Left lung (tissue), 4 donors: ENCODE measurements at regions not wholly inside any gene's neighbourhood (a gene's known extent, or its start where the extent isn't known, plus 50 kb on each side); places are given as distances from the start of the nearest gene placed in this dataset.

Source experiments
- ATAC-seq: fragments of 200-7000 bp; cut with Tn5 transposase; one replicate; pipeline ENCODE4 v1.9.1; 2020; ENCODE audit warnings: moderate library complexity
- DNase-seq, 4 donors: peaks; one replicate each; pipeline ENCODE4 v3.0.0-alpha.2; 2013 to 2020
- H3K27ac ChIP-seq, 2 donors: fragments of 200-600 bp; sonication (generic) in 1 of 2; one replicate each; pipeline versions ENCODE4 v1.5.0 to v1.8.0; 2020 to 2021
- H3K27me3 ChIP-seq, 2 donors: fragments of 200-600 bp; sonication (generic) in 1 of 2; one replicate each; pipeline versions ENCODE4 v1.5.0 to v1.8.0; 2020 to 2021
- H3K36me3 ChIP-seq, 2 donors: fragments of 200-600 bp; sonication (generic) in 1 of 2; one replicate each; pipeline versions ENCODE4 v1.5.0 to v1.8.0; 2020 to 2021
- H3K4me1 ChIP-seq, 2 donors: fragments of 200-600 bp; one replicate each; pipeline ENCODE4 v1.8.0; 2021
- H3K4me3 ChIP-seq, 2 donors: fragments of 200-600 bp; sonication (generic) in 1 of 2; one replicate each; pipeline versions ENCODE4 v1.5.0 to v1.8.0; 2020 to 2021; ENCODE audit warnings: mild to moderate bottlenecking in 1 of 2
- H3K9me3 ChIP-seq, 2 donors: fragments of 200-600 bp; sonication (generic) in 1 of 2; one replicate each; pipeline versions ENCODE4 v1.5.0 to v1.8.0; 2020 to 2021
- intact Hi-C, 2 donors: fragments of 100-400 bp; cut with DNase I; formaldehyde crosslinking; loops; one replicate each; pipeline versions ENCODE4 v1.11.2 to v1.14.2; 2022
- TF ChIP-seq, protein P1 (sequence below), 2 donors: fragments of 200-600 bp; sonication (generic) in 1 of 2; IDR thresholded peaks; one replicate each; pipeline versions ENCODE4 v1.5.0 to v1.8.0; 2021; ENCODE audit warnings: antibody characterized with exemption in 2 of 2
- donor health status: DM: no; HTN: yes; CAD: no.
- donor health status: DM: no; HTN: no; CAD: no.

DNA sequence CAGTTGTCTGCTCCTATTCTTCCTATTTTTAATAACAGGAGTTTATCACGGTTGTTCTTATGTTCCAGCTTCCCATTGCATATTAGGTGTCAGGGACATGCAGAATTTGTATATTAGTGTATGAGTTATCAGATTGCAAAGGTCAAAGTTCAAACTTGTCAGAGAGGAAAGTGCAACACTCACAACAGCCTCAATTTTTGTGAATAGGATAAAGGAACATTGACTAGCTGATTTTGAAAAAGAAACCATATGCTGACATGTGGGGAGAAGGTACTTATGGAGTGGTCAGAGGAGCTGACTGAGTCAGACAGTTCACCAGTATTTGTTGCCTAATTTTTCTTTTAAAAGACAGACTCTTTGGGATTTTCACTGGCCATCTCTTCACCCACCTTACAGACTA lies 222.1 kb downstream of the C12orf50 start:
- no peak overlapping the region for H3K4me3 ChIP-seq
- no peak overlapping the region for H3K27ac ChIP-seq
- no peak for ATAC-seq
- no peaks in the 10 kb centered on the region for H3K27me3 ChIP-seq
- no peak for DNase-seq
- TF ChIP-seq, protein P1, sequence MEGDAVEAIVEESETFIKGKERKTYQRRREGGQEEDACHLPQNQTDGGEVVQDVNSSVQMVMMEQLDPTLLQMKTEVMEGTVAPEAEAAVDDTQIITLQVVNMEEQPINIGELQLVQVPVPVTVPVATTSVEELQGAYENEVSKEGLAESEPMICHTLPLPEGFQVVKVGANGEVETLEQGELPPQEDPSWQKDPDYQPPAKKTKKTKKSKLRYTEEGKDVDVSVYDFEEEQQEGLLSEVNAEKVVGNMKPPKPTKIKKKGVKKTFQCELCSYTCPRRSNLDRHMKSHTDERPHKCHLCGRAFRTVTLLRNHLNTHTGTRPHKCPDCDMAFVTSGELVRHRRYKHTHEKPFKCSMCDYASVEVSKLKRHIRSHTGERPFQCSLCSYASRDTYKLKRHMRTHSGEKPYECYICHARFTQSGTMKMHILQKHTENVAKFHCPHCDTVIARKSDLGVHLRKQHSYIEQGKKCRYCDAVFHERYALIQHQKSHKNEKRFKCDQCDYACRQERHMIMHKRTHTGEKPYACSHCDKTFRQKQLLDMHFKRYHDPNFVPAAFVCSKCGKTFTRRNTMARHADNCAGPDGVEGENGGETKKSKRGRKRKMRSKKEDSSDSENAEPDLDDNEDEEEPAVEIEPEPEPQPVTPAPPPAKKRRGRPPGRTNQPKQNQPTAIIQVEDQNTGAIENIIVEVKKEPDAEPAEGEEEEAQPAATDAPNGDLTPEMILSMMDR (IDR thresholded peaks at IDR 0.05) = no peak
- H3K4me1 ChIP-seq = no peaks in the 10 kb centered on the region
- intact Hi-C loops = no loop called here
- H3K36me3 ChIP-seq = no peaks in the 10 kb centered on the region
- no peaks in the 10 kb centered on the region for H3K9me3 ChIP-seq

DNA sequence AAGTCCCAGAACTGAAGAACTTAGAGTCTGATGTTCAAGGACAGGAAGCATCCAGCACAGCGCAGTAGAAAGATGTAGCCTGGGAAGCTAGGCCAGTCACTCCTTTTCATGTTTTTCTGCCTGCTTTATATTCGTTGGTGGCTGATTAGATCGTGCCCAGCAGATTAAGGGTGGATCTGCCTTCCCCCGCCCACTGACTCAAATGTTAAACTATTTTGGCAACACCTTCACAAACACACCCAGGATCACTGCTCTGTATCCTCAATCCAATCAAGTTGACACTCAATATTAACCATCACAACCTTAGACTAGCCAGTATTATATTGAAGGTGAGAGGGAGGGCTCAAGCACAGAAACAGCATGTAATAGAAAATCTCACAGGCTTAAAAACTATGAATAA lies 222.9 kb downstream of the C12orf50 start:
- no peaks in the 10 kb centered on the region for H3K27me3 ChIP-seq
- DNase-seq (no peak), ATAC-seq (no peak)
- H3K27ac ChIP-seq = no peak overlapping the region
- no peak overlapping the region for H3K4me3 ChIP-seq
- TF ChIP-seq, protein P1 (IDR thresholded peaks at IDR 0.05) = no peak
- no peaks in the 10 kb centered on the region for H3K36me3 ChIP-seq
- intact Hi-C loops = no loop called here
- no peaks in the 10 kb centered on the region for H3K9me3 ChIP-seq
- no peaks in the 10 kb centered on the region for H3K4me1 ChIP-seq

DNA sequence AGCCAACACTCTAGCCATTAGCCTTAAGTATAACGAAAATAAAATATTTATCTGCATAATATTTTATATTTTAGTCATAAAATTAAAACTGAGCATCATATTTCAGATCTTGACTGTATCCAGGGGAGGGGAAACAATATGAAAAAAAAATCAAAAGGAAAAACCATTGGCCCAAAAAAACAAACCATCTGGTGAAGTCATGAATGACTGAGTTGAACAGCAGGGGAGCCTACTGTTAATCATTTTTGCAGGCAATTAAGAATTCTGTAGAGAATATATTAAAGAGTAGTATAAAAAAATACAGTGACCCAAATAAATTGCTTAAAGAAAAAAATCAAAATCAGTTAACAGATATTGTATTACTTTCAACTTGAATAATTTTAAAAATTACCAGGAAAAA lies 224.8 kb downstream of the C12orf50 start:
- ATAC-seq (no peak), DNase-seq (no peak)
- intact Hi-C loops = no loop called here
- no peaks in the 10 kb centered on the region for H3K9me3 ChIP-seq
- H3K27ac ChIP-seq = no peak overlapping the region
- no peaks in the 10 kb centered on the region for H3K27me3 ChIP-seq
- no peaks in the 10 kb centered on the region for H3K36me3 ChIP-seq
- TF ChIP-seq, protein P1 (IDR thresholded peaks at IDR 0.05) = no peak
- H3K4me3 ChIP-seq = no peak overlapping the region
- H3K4me1 ChIP-seq = no peaks in the 10 kb centered on the region

DNA sequence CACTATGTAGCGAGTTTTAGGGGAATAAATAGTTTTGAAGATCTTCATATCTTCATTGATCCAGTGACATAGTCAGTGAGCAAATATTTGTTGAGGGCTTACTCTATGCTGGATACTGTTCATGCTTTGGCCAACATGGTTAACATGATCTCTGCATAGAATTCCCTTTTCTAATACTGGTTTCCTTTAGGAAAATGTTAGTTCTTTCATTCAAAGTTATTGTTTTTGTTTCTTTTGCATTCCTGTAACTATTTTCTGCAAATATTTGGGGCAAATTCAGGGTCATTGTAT lies 226.5 kb downstream of the C12orf50 start:
- H3K4me1 ChIP-seq = no peaks in the 10 kb centered on the region
- DNase-seq (no peak), ATAC-seq (no peak)
- H3K27ac ChIP-seq = no peak overlapping the region
- intact Hi-C loops = no loop called here
- H3K9me3 ChIP-seq = no peaks in the 10 kb centered on the region
- TF ChIP-seq, protein P1 (IDR thresholded peaks at IDR 0.05) = no peak
- H3K36me3 ChIP-seq = no peaks in the 10 kb centered on the region
- H3K4me3 ChIP-seq = no peak overlapping the region
- H3K27me3 ChIP-seq = no peaks in the 10 kb centered on the region

DNA sequence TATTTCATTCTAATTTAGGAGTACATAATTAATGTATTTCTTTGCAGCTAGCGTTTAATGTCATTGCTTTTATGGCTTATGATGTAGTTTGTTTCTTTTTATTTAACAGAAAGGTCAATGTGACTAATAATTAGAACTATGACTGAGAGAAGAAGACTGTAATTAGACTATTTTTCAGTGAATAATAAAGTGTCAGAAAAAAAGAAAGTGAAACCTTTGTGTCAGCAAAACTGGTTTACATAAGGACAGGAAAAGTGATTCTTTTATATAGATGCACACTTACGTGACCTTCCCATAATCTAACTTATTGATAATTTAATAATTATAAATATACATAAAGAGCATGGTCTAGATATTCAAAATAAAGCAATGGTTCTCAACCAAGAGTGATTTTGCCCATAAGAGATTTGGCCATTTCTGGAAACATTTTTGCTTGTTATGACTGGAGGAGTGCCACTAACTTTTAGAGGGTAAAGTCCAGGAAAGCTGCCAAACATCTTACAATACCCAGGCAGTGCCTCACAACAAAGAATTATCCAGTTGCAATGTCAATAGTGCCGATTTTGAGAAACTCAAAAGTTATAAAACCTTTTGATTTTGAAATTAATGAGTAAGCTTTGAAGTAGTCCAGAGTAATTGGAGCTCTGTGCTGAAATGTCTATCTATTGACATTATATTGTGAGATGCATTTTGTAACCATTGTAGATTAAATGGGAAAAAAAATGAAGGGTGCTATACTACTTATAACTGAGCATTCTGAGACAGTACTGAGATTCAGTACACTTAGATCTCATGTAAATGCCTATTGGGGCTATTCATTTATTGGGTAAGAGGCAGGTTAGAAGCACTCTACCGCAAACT lies 227.1 kb downstream of the C12orf50 start:
- Histone ChIP-seq H3K27me3 (no peaks in the 10 kb centered on the region), H3K9me3 (no peaks in the 10 kb centered on the region), H3K27ac (no peak overlapping the region), H3K4me3 (no peak overlapping the region), H3K4me1 (no peaks in the 10 kb centered on the region), H3K36me3 (no peaks in the 10 kb centered on the region)
- DNase-seq (peak in 1 of 4 donors; percentile 16), ATAC-seq (peak; percentile 33)
- TF ChIP-seq, protein P1 (IDR thresholded peaks at IDR 0.05) = no peak
- intact Hi-C loops = no loop called here
